Epidermal melanocyte (primary cell): ENCODE measurements at regions not wholly inside any gene's neighbourhood (a gene's known extent, or its start where the extent isn't known, plus 50 kb on each side); places are given as distances from the start of the nearest gene placed in this dataset.

Experiments
- DNase-seq: peaks from one replicate; pipeline ENCODE4 v3.0.0; 2011; ENCODE audit warnings: low spot score; ENCODE audit not compliant: insufficient read length

DNA sequence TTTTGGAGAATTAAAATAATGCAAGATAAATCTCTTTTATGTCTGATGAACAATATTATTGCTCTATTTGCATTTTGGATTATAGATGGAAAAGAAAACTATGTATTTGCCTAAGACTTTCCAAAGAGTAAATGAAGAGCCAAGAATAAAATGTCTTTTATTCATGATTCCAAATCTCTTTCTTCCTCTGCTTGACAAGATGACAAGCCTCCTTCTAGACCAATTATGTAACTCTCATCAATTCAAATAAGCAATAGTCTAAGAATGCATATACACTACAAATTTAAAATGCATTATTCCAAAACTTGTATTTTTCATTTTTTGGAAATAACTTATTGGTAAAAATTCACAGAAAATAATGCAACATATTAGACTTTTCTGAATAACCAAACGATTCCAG, 377.3 kb downstream of the GASK1B start:
- no peak for DNase-seq

DNA sequence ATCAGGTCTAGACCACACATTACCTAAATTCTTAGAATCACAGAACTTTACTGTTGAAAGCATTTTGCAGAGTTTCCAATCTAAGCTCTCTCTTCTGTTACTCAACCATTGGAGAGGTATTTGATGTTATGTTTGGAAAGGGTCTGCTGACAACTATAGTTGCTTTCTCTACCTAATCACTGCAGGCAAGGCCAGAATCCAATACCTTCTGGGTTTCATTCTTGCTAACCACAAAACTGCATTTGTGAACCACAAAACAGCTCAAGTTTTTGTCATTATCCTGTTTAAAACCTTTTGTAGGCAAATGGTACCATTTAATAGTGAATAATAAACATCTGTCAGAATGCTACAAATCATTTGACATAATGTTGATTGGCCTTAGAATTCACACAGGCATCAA, 380.1 kb downstream of the GASK1B start:
- no peak for DNase-seq

DNA sequence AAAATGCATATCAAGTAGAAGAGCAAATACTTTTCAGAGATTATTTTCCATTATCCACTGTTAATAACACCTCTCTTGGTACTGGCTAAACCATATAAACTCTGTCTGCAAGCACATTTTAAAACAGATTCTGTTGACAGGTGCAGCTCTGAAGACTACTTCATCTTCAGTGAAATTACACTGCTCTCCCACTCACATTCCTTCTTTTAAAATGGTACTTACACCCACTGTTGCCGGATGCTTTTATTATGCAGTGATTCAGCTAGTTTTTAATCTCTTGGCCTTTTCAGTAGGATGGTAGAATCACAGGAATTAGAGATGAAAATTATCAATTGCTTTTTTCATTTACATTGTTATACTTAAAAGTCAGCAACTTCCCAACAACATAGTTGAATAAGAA, 381.6 kb downstream of the GASK1B start:
- no peak for DNase-seq

DNA sequence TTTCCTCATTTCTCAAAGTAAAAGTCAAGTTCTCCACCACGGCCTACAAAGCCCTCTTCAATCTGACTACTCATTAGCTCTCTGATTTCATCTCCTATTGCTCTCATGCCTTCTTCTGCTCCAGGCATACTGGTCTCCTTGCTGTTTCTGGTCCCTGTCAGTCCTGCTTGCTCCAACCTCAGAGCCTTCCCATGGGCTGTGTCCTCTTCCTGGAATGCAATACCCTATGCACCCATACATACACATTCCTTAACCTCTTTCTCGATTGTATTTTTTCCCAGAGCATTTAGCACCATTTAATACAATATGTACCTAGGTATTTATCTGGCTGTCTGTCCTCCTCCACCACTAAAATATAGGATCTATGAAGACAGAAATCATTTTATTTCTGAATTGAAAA, 385.2 kb downstream of the GASK1B start:
- no peak for DNase-seq

DNA sequence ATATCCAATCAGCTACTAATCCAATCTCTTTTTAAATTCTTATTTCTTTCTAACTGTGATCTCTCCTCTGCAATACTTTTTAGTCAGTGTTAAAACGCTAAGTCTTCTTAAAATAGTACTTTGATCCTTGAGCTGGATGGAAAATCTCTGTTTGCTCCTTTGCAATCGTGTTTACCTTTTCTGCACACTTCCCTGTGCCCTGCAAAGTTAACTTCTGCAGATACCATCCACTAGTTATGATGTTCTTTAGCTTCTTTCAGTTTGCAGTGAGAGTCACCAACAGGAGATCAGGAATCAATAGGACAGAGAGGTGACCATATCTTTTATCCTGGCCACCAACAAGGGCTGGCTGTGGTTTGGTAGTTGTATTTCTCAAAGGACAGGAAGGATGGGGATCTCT, 391.5 kb downstream of the GASK1B start:
- no peak for DNase-seq

DNA sequence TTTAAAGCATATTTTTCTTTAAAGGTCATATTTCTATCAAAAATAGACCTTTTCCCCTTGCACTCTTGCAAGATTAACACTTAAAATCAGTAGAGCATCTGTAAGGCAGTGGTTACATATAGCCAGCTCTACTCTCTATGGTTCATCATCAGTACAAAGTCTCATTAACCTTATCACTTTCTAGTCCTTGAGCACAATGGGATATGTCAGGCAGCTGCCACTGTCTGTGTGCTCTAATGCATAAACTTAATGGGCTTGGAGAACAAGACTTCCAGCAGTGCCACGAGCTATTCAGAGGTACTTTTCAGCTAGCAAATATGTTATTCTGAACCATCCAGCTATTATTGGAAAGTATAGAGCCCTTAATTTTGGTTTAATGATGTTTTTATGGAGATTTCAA, 393.7 kb downstream of the GASK1B start:
- no peak for DNase-seq

DNA sequence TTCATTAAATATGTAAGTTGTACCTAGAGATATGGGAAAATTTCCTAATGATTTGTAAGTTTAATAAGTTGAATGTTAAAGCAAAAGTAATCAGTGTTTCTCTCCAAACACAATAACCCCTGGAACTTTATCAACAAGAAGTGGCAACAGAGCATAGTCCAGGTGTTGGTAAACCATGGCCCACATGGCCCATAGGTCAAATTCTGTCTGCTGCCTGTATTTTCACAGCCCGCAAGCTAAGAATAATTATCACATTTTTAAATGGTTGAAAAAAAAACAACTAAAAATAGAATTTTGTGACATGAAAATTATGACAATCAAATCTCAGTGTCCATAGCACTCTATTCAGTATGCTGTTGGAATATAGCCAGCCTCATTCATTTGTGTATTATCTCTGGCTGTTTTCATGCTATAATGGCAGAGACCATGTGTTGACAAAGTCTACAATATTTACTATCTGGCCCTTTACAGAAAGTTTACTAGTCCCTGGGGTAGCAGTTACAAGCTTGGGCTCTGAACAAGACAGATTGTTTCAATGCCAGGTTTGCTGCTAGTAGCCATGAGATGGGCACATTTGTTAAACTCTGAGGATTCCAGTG, 395.8 kb downstream of the GASK1B start:
- no peak for DNase-seq

DNA sequence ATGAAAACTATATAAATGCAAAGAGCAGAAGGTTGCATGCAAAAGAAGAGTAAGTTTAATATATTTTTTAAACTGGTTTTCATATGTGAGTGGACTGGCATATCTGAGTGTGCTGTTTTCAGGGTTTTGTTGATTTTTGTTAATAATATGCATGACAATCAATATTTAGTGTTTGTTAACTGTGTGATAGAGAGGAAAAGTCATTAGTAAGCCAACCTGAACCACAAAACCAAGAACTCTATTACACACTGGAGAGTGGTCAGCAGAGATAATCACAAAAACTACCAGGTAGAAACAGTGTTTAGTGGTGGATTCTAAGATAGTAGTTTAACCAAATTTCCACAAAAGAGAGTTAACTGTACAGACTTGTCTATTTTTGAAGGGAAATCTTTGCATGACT, 396.9 kb downstream of the GASK1B start:
- no peak for DNase-seq

DNA sequence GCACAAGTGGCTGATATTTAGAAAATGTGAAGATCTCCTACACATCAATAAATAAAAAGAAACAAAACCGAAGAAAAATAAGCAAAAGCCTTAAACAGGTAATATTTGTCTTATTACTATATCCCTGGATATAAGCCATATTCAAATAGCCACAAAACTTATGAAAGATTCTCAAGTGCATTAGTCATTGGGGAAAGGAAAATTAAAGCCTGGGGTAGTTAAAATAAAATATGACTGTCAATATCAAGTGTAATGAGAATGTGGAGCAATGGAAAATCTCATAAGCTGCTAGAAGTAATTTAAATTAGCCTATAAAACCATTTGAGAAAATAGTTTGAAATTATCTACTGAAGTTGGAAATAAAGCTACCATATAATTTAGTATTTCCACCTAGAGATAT, 399.9 kb downstream of the GASK1B start:
- no peak for DNase-seq

DNA sequence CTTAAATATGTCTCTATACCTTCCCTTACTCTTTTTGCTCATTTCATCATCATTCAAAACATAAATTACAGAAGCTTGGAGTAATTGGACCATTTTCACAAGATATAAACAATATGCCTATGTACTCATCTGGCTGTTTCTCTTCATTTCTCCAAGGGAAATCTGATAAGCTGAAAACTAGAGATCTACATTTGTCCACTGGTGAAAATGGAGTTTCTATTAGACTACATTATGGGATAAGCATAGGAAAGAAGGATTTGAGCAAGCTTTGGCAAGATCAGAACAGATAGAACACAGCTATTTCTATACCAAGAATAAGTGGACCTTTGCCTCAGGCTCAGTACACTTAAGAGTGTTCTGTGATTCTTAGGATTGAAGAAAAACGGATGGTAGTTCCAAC, 404.4 kb downstream of the GASK1B start:
- DNase-seq, result no peak

DNA sequence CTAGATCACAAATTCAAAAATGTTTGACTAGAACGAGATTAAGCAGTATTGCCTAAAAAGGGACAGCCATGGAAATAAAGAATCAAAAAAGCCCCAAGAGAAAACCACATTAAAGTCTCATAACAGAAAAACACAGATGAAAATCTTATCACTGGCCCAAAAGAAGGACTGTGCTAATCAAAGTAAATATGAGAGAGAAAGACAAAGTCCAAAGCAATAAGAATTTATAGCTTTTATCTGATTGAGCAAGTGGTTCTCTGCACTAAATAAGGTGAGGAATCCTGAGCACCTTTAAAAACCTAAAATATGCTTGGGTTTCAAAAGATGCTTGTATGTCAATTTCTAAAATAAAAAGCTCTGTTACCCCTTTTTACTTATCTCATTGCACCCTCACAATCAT, 409.3 kb downstream of the GASK1B start:
- DNase-seq, result no peak

DNA sequence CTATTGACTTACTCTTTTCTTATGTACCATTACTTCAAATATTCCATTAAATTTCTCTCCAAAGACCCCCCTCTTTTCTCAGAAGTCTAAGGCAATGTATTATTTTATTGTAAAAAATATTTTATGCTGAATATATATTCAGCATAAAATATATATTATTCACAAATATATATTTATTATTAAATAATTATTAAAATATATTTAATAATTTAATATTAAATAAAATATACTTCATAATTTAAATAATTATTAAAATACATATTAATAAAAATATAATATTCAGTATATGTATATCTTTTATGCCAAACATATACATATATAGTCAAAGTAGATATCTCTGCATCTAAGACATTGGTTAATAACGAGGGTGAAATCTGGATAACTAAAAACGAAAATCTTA, 418.4 kb downstream of the GASK1B start:
- DNase-seq, result no peak

DNA sequence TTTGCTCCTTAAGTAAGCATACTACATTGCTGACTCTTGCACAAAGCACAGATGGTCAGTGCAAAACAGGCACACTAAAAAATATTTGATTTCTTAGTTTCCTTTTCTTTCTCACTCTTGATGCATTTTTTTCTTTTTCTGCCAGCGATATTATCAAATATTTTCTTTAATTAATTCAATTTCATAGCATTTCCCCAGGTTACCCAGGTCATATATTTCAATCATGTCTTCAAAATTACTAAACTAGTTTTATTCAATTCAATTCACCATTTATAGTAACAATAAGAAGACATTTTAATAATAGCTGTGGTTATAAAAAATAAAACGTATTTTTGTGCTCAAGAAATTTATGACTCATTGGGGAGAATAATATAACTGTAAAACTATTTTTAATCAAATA, 421.2 kb downstream of the GASK1B start:
- DNase-seq, result no peak

DNA sequence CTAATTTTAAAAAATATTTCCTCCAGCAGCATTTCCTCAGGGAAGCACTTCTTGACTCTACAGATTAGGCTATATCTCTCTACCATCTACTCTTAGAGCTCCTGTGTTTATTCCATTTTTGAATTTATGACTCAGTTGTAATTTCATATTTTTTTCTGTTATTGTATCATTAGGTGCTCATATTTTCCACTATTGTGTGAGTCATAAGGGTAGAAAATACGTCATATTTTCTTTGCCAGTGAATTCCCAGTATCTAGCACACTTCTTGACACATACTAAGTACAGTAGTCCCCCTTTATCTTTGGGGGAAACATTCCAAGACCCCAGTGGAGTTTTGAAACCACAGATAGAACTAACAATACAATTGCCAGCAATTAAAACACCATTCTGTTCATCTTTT, 431.2 kb downstream of the GASK1B start:
- no peak for DNase-seq

DNA sequence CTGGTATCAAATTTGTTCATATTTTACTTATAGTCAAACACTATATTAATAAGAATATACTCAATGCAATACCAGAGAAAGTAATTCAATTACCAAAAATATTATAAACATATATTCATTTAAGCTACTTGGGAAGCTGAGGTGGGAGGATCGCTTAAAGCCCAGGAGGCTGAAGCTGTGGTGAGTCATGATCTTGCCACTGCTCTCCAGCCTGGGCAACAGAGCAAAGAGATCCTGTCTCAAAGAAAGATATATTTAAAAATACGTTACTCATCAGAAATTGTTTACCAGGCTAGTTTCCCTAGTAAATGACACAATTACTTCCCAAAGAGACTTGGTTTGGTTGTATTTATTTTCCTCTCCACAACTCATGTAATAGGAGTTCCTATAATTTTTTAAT, 433.6 kb downstream of the GASK1B start:
- no peak for DNase-seq

DNA sequence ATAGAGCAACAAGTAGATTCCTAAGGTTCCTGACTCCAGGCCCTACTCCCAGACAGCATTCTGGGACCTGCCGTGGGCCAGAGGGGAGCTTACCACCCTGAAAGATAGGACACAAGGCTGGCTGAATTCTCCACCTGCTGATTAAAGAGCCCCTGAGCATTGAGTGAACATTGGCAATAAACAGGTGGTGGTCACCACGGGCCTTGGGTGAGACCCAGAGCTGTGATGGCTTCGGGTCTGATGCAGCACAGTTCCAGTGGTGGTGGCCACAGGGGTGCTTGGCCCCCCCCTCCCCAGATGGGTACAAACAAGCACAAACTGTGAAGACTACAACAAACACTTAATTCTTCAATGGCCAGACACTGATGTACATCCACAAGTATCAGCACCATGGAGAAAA, 444.6 kb downstream of the GASK1B start:
- no peak for DNase-seq

DNA sequence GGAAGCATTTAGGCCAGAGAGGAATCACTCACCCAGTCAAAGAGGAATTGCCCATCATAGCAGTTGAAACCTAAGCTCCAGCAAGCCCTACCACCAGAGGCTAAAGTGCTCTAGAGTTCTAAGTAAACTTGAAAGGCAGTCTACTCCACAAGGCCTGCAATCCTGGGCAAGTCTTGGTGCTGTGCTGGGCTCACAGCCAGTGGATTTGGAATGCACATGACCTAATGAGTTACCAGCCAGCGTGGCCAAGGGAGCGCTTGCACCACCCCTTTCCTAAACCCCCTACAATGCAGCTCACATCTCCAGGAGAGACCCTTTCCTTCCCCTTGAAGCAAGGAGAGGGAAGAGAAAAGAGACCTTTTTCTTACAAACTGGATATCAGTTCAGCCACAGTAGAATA, 445.7 kb downstream of the GASK1B start:
- DNase-seq, result no peak

DNA sequence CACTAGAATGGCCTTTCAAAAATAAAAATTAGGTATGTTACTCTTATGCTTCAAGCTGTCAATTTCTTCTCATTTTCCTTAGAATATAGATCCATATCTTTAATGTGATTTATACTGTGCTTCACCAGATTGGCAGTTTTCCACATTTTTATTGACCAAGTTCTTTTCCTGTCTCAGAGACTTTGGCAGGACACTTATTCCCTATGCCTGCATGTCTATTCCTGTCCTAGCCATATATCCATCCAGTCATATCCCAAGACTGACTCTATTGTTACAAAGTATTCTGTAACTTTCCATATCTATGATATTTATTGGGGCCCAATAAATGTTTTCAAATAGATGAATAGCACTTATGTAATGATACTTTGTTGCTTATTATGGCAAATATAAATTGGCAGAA, 450.7 kb downstream of the GASK1B start:
- DNase-seq, result no peak

DNA sequence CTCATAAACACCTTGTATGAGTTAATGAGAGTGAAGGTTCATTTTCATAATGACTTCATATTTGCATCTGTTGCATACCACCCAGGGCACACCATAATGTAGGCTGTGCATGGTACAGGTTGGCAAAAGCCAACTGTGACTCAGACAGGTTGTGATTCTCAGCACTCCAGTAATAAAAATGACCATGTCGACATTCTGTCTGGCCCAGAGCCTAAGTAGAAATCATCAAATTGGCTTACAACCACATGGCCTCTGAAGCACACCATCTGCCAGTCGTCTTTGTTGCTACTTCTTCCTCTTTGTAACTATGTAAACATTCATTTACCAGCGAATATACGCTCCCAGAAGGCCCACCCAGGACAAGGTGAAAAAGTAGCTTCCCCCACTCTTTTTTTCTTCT, 459.5 kb downstream of the GASK1B start:
- no peak for DNase-seq

DNA sequence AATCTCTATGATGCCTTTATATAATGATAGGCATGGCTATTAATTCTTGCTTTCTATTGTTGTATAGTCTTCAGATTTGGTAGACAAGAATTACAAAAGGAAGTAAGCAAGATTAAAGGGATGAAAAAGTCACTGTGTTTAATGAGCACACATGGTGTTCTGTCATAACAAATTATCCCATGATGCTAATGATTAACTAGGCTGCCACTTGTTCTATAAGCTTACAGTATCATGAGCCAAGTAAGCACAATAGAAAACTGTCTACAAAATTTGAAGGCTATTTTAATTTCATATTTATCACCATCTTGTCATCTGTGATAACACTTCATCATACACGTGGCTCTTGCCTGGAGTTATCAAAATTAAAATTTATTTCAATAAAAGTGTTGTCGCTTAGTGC, 466.7 kb downstream of the GASK1B start:
- DNase-seq, result no peak

DNA sequence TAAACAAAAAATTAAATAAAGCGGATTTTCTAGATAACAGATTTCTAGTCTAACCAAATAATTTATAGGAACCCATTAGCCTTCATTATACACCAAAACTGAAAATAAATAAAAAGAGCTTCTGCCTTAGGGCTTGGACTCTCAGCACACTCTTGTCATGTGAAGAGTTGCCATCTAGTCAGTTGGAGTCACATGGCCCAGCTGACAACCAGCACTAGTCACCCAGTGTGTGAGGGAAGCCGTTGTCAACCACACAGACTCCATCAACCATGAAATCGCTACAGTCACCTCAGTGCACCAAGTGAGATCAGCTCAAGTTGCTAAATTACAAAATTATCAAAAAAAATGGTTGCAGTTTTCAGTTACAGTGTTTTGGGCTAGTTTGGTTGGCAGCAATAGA, 470.0 kb downstream of the GASK1B start:
- DNase-seq, result no peak

DNA sequence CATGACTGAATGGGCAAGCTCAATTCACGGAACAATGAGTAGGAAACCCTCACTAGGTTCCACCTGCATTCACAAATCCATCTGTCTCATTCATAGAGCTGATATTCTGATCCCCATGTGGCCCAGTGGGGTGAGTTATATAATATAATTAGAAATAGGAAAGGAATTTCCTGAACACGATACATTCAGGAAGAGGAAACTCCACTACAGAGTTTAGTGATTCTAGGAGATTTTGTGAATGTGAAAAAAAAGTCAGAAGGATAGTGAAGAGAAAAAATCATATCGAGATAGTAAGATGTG, 471.2 kb downstream of the GASK1B start:
- DNase-seq, result no peak

DNA sequence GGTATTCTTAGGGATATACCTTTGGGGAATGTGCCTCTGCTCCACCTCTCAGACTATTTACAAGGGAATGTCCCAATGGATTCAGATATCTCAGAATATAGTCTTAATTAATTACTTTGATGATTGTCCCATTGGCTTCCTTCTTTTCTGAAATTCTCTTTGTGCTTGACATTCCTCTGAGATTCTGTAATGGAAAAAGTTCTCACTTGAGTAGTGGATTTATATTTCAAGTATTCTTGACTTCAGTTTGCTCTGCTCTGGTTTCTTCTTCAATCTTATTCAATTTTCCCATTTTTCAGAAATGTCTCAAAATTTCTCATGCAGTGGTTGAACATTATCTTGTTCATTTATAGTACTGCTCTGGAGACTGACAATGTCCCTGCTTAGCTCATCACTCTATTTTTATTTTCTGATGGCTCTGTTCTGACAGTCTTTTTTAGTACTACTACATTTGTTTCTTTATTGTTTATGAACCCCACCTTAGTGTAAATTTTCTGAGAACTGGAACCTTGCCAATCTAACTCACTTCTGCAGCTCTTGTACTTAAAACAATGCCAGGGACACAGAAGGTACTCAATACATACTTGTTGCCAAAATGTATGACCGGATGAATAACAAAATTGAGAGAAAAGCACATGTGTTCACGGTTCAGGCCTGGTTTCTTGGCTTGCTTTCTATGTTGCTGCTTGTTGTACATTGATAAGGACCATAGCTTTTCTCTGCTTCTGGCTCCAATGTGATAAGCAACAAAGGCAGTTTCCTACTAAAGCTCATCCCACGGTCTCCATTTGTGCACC, 471.7 kb downstream of the GASK1B start:
- DNase-seq, result no peak

DNA sequence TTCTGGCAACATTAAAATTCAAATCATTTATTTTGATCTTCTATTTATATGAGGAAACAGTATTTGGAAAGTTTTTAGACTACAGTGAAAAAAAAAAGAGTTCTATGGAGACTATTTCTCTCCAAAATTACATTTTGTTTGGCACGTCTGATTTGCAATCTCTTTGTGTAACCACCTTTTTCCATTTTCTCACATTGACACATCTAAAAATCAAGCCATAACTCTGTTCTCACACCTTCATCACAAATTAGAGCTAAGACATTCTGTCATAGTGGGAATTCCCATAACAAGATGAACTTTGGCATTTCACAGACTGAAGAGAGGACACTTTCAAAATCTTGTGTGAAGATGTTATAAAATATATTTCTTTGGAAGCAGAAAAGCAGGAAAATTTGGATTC, 468.9 kb downstream of the GRIA2 start:
- DNase-seq, result no peak
